ENCODE measurements at regions not wholly inside any gene's neighbourhood (a gene's known extent, or its start where the extent isn't known, plus 50 kb on each side); places are given as distances from the start of the nearest gene placed in this dataset.

- Histone ChIP-seq H3K27ac (no peak overlapping the region), H3K4me1 (no peaks in the 10 kb centered on the region), H3K4me3 (no peak overlapping the region), H3K27me3 (no peaks in the 10 kb centered on the region), H3K36me3 (no peaks in the 10 kb centered on the region), H3K9me3 (no peaks in the 10 kb centered on the region)
- DNase-seq (no peak), ATAC-seq (no peak)
- WGBS, 4 donors, result 92 to 94% (median 92%) methylated on average over 14 of the region's 14 CpGs
- TF ChIP-seq POLR2A (IDR thresholded peaks at IDR 0.05), result no peak
- intact Hi-C loops (cut with DNase I), result no loop called here
Observed at GRCh38 chr14:26175658-26176057, 422.2 kb downstream of the NOVA1 start.

- intact Hi-C loops (cut with DNase I), result no loop called here
- no peaks in the 10 kb centered on the region for H3K9me3 ChIP-seq
- ATAC-seq (no peak), DNase-seq (no peak)
- H3K4me1 ChIP-seq, result no peaks in the 10 kb centered on the region
- WGBS, 4 donors, result 72 to 86% (median 82%) methylated on average over 2 of the region's 2 CpGs
- H3K27me3 ChIP-seq, result no peaks in the 10 kb centered on the region
- no peak overlapping the region for H3K4me3 ChIP-seq
- no peak overlapping the region for H3K27ac ChIP-seq
- TF ChIP-seq CTCF (IDR thresholded peaks at IDR 0.05) (no peak), POLR2A (IDR thresholded peaks at IDR 0.05) (no peak)
- no peaks in the 10 kb centered on the region for H3K36me3 ChIP-seq
Observed at GRCh38 chr14:26174395-26174794, 423.4 kb downstream of the NOVA1 start.

- Histone ChIP-seq H3K27me3 (no peaks in the 10 kb centered on the region), H3K4me1 (no peaks in the 10 kb centered on the region), H3K27ac (no peak overlapping the region), H3K9me3 (no peaks in the 10 kb centered on the region), H3K4me3 (no peak overlapping the region), H3K36me3 (no peaks in the 10 kb centered on the region)
- 26 to 35% (median 34%) methylated on average over 2 of the region's 2 CpGs for WGBS, 4 donors
- TF ChIP-seq CTCF (IDR thresholded peaks at IDR 0.05), result no peak
- no peak for TF ChIP-seq POLR2A (IDR thresholded peaks at IDR 0.05)
- intact Hi-C loops (cut with DNase I), result no loop called here
- no peak for DNase-seq
- no peak for ATAC-seq
Observed at GRCh38 chr14:26173581-26174110, 424.2 kb downstream of the NOVA1 start.

GRCh38 chr14:26172396-26172795 lies 425.4 kb downstream of the NOVA1 start:
- TF ChIP-seq POLR2A (IDR thresholded peaks at IDR 0.05) (no peak), CTCF (IDR thresholded peaks at IDR 0.05) (no peak)
- no peak for ATAC-seq
- DNase-seq, result no peak
- intact Hi-C loops (cut with DNase I), result no loop called here
- Histone ChIP-seq H3K4me3 (no peak overlapping the region), H3K9me3 (no peaks in the 10 kb centered on the region), H3K4me1 (no peaks in the 10 kb centered on the region), H3K36me3 (no peaks in the 10 kb centered on the region), H3K27me3 (no peaks in the 10 kb centered on the region), H3K27ac (no peak overlapping the region)

GRCh38 chr14:26170885-26171284 lies 426.9 kb downstream of the NOVA1 start:
- H3K27ac ChIP-seq, result no peak overlapping the region
- DNase-seq (no peak), ATAC-seq (no peak)
- no peaks in the 10 kb centered on the region for H3K9me3 ChIP-seq
- H3K4me3 ChIP-seq, result no peak overlapping the region
- no peaks in the 10 kb centered on the region for H3K4me1 ChIP-seq
- TF ChIP-seq CTCF (IDR thresholded peaks at IDR 0.05) (no peak), POLR2A (IDR thresholded peaks at IDR 0.05) (no peak)
- 61 to 79% (median 68%) methylated on average over 1 of the region's 1 CpG for WGBS, 4 donors
- intact Hi-C loops (cut with DNase I), result no loop called here
- no peaks in the 10 kb centered on the region for H3K27me3 ChIP-seq
- no peaks in the 10 kb centered on the region for H3K36me3 ChIP-seq
